ENCODE measurements at regions not wholly inside any gene's neighbourhood (a gene's known extent, or its start where the extent isn't known, plus 50 kb on each side); places are given as distances from the start of the nearest gene placed in this dataset.

GRCh38 chr1:117793413-117793812 is 136.0 kb downstream of the GDAP2 start:
- BruUV-seq (replicated peaks): no TSS peak
- Histone ChIP-seq H3K36me3 (ENCODE audit: low read depth) (no peaks in the 10 kb centered on the region), H3K79me2 (ENCODE audit: low read depth) (no peaks in the 10 kb centered on the region), H3K27me3 (ENCODE audit: insufficient read depth, low read depth) (no peaks in the 10 kb centered on the region), H3K9me3 (ENCODE audit: insufficient read depth, low read depth) (no peaks in the 10 kb centered on the region), H3K4me2 (no peak overlapping the region), H3K4me1 (replicated peaks; ENCODE audit: insufficient read depth) (peaks cover 11% of the 10 kb centered on the region), H3K27ac (no peak overlapping the region), H2AFZ (no peak overlapping the region), H3K4me3 (no peak overlapping the region), H3F3A (ENCODE audit: insufficient read depth, low read depth) (no peaks in the 10 kb centered on the region), H4K20me1 (ENCODE audit: insufficient read depth) (no peaks in the 10 kb centered on the region), H3K9me2 (ENCODE audit: insufficient read depth) (no peaks in the 10 kb centered on the region)
- ChIA-PET CTCF (no interaction called here), POLR2A (ENCODE audit: unreplicated experiment) (no interaction called here)
- no peak for DNase-seq
- TF ChIP-seq CTCF (conservative IDR thresholded peaks at IDR 0.05): no peak
- no peak for TF ChIP-seq EZH2 (IDR thresholded peaks at IDR 0.05; ENCODE audit: low read depth)
- intact Hi-C loops (cut with micrococcal nuclease; ENCODE audit: unreplicated experiment): no loop called here

DNA sequence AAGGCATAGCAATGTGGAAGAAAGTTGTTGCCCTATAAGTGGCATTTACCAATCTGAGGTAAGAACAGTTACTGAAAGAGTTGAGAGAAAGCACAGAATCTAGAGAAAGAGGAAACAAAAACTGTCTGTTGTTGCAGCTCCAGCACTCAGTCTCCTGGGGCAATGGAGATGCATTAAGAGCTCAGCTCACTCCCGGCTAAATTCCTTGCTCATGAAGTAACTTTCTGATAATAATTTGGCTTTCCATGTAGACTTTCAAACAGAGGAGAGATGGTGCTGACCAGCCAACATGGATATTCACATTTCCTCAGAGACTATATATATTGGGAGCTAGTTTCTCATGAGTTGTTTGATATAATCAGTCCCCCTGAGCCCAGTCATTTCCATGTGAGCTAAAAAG is 135.3 kb downstream of the GDAP2 start:
- no peak for DNase-seq
- CTCF ChIA-PET: no interaction called here
- no peak for TF ChIP-seq CTCF (conservative IDR thresholded peaks at IDR 0.05)
- no peak for TF ChIP-seq EZH2 (IDR thresholded peaks at IDR 0.05; ENCODE audit: low read depth)

GRCh38 chr1:117795190-117795589 is 134.2 kb downstream of the GDAP2 start:
- intact Hi-C loops (cut with micrococcal nuclease; ENCODE audit: unreplicated experiment): no loop called here

More for the DNA sequence above, 135.3 kb downstream of the GDAP2 start:
- no peaks in the 10 kb centered on the region for H3K9me3 ChIP-seq (ENCODE audit: insufficient read depth, low read depth)
- H2AFZ ChIP-seq: no peak overlapping the region
- no peaks in the 10 kb centered on the region for H4K20me1 ChIP-seq (ENCODE audit: insufficient read depth)
- no peaks in the 10 kb centered on the region for H3F3A ChIP-seq (ENCODE audit: insufficient read depth, low read depth)
- no peak overlapping the region for H3K4me3 ChIP-seq
- no TSS peak for BruUV-seq (replicated peaks)
- H3K4me1 ChIP-seq (replicated peaks; ENCODE audit: insufficient read depth): peaks cover 11% of the 10 kb centered on the region
- H3K27me3 ChIP-seq (ENCODE audit: insufficient read depth, low read depth): no peaks in the 10 kb centered on the region
- intact Hi-C loops (cut with micrococcal nuclease; ENCODE audit: unreplicated experiment): no loop called here
- no peaks in the 10 kb centered on the region for H3K79me2 ChIP-seq (ENCODE audit: low read depth)
- POLR2A ChIA-PET (ENCODE audit: unreplicated experiment): no interaction called here
- no peaks in the 10 kb centered on the region for H3K36me3 ChIP-seq (ENCODE audit: low read depth)
- H3K9me2 ChIP-seq (ENCODE audit: insufficient read depth): no peaks in the 10 kb centered on the region
- H3K27ac ChIP-seq: no peak overlapping the region
- H3K4me2 ChIP-seq: no peak overlapping the region

More at GRCh38 chr1:117795190-117795589, 134.2 kb downstream of the GDAP2 start:
- no peaks in the 10 kb centered on the region for H3K27me3 ChIP-seq (ENCODE audit: insufficient read depth, low read depth)
- TF ChIP-seq EZH2 (IDR thresholded peaks at IDR 0.05; ENCODE audit: low read depth): no peak
- no peak for TF ChIP-seq CTCF (conservative IDR thresholded peaks at IDR 0.05)
- no peaks in the 10 kb centered on the region for H4K20me1 ChIP-seq (ENCODE audit: insufficient read depth)
- no peaks in the 10 kb centered on the region for H3K9me2 ChIP-seq (ENCODE audit: insufficient read depth)
- no TSS peak for BruUV-seq (replicated peaks)
- no peak overlapping the region for H2AFZ ChIP-seq
- no peaks in the 10 kb centered on the region for H3K36me3 ChIP-seq (ENCODE audit: low read depth)
- no peak overlapping the region for H3K27ac ChIP-seq
- H3K79me2 ChIP-seq (ENCODE audit: low read depth): no peaks in the 10 kb centered on the region
- POLR2A ChIA-PET (ENCODE audit: unreplicated experiment): no interaction called here
- H3K4me3 ChIP-seq: no peak overlapping the region
- H3F3A ChIP-seq (ENCODE audit: insufficient read depth, low read depth): no peaks in the 10 kb centered on the region
- H3K4me2 ChIP-seq: no peak overlapping the region
- CTCF ChIA-PET: no interaction called here
- peaks cover 11% of the 10 kb centered on the region for H3K4me1 ChIP-seq (replicated peaks; ENCODE audit: insufficient read depth)
- H3K9me3 ChIP-seq (ENCODE audit: insufficient read depth, low read depth): no peaks in the 10 kb centered on the region
- DNase-seq: peak; percentile 4 to 72

Data from PC-9 (cell line).